OCI-LY7 (cell line): ENCODE measurements at regions not wholly inside any gene's neighbourhood (a gene's known extent, or its start where the extent isn't known, plus 50 kb on each side); places are given as distances from the start of the nearest gene placed in this dataset.

Experiments
- CTCF ChIP-seq: fragments of 200-600 bp; sonication (generic); conservative IDR thresholded peaks from 2 replicates; pipeline ENCODE4 v1.5.1; 2014; ENCODE audit warnings: mild to moderate bottlenecking, antibody characterized with exemption, low read length, moderate library complexity, mixed read lengths
- EZH2phosphoT487 ChIP-seq: fragments of 200-600 bp; sonication (generic); IDR thresholded peaks from 2 replicates; pipeline ENCODE4 v1.6.1; 2018; ENCODE audit warnings: low read depth, borderline replicate concordance, mild to moderate bottlenecking, mixed run types, antibody characterized with exemption, low read length, moderate library complexity, mixed read lengths

- TF ChIP-seq CTCF = no peak
- TF ChIP-seq EZH2phosphoT487 = no peak
Measured at GRCh38 chr1:199612976-199613774, 414.3 kb upstream of the NR5A2 start.
